DOHH2 (cell line): ENCODE measurements at regions not wholly inside any gene's neighbourhood (a gene's known extent, or its start where the extent isn't known, plus 50 kb on each side); places are given as distances from the start of the nearest gene placed in this dataset.

Experiments
- CTCF ChIP-seq: fragments of 200-600 bp; sonication (generic); IDR thresholded peaks from one replicate; pipeline ENCODE4 v1.5.1; 2014; ENCODE audit warnings: antibody characterized with exemption, mild to moderate bottlenecking, low read depth, low read length; ENCODE audit not compliant: poor library complexity, severe bottlenecking
- EZH2phosphoT487 ChIP-seq: fragments of 200-600 bp; sonication (generic); IDR thresholded peaks from 2 replicates; pipeline ENCODE4 v1.6.1; 2017; ENCODE audit warnings: borderline replicate concordance, mild to moderate bottlenecking, antibody characterized with exemption, low read length, moderate library complexity, mixed read lengths

- TF ChIP-seq CTCF (no peak), EZH2phosphoT487 (no peak)
Observed at GRCh38 chr9:557601-558201, 283.8 kb upstream of the DMRT1 start.
